A673 (cell line): ENCODE measurements at regions not wholly inside any gene's neighbourhood (a gene's known extent, or its start where the extent isn't known, plus 50 kb on each side); places are given as distances from the start of the nearest gene placed in this dataset.

Experiments used
- BruUV-seq: library from RNA; stranded (reverse); fragments of 400-500 nt; replicated peaks from 2 replicates; lab custom pipeline; 2021; lab: Mats Ljungman, UMichigan
- CTCF ChIA-PET: fragments of 300-600 bp; sonication (Branson Sonifier 250); formaldehyde crosslinking; loops from one replicate; lab custom pipeline; 2022; ENCODE audit warnings: antibody characterized with exemption; lab: Charles Lee
- POLR2A ChIA-PET: fragments of 300-600 bp; sonication (Branson Sonifier 250); formaldehyde crosslinking; loops from one replicate; lab custom pipeline; 2022; ENCODE audit warnings: antibody characterized with exemption; ENCODE audit not compliant: low non-redundant PET; lab: Charles Lee
- DNase-seq: peaks from one replicate; pipeline ENCODE4 v3.0.0-alpha.2; 2015; ENCODE audit warnings: low spot score
- H3K27ac ChIP-seq: fragments of 200-600 bp; sonication (generic); 2 replicates; pipeline ENCODE4 v1.5.1; 2016; ENCODE audit warnings: mixed run types, low read depth, mild to moderate bottlenecking, mixed read lengths, antibody characterized with exemption, low read length; ENCODE audit not compliant: poor library complexity, severe bottlenecking
- H3K27me3 ChIP-seq: fragments of 200-600 bp; sonication (generic); replicated peaks from 2 replicates; pipeline ENCODE4 v1.6.1; 2017; ENCODE audit warnings: mixed run types, low read depth, mild to moderate bottlenecking, mixed read lengths, antibody characterized with exemption, low read length; ENCODE audit not compliant: insufficient read depth, poor library complexity
- H3K36me3 ChIP-seq: fragments of 200-600 bp; sonication (generic); 2 replicates; pipeline ENCODE4 v1.6.1; 2016; ENCODE audit warnings: mixed run types, mild to moderate bottlenecking, mixed read lengths, antibody characterized with exemption, low read length; ENCODE audit not compliant: insufficient read depth, poor library complexity, severe bottlenecking
- H3K4me1 ChIP-seq: fragments of 200-600 bp; sonication (generic); 2 replicates; pipeline ENCODE4 v1.6.1; 2017; ENCODE audit warnings: mixed run types, mild to moderate bottlenecking, mixed read lengths, antibody characterized with exemption, low read length; ENCODE audit not compliant: insufficient read depth, poor library complexity, severe bottlenecking
- H3K4me3 ChIP-seq: fragments of 200-600 bp; sonication (generic); 2 replicates; pipeline ENCODE4 v1.5.1; 2016; ENCODE audit warnings: low read depth, mixed run types, mild to moderate bottlenecking, mixed read lengths, low read length; ENCODE audit not compliant: poor library complexity, severe bottlenecking
- H3K9me3 ChIP-seq: fragments of 200-600 bp; sonication (generic); 2 replicates; pipeline ENCODE4 v1.6.1; 2016; ENCODE audit warnings: mixed run types, low read depth, mild to moderate bottlenecking, mixed read lengths, antibody characterized with exemption, low read length; ENCODE audit not compliant: poor library complexity, severe bottlenecking
- CTCF ChIP-seq: fragments of 300-800, 200-600 bp; sonication (generic); conservative IDR thresholded peaks from 2 replicates; pipeline ENCODE4 v1.5.1; 2017; ENCODE audit warnings: low read depth, mild to moderate bottlenecking, antibody characterized with exemption, low read length, moderate library complexity, mixed read lengths
- EZH2 ChIP-seq: fragments of 200-600 bp; sonication (generic); IDR thresholded peaks from 2 replicates; pipeline ENCODE4 v1.6.1; 2017; ENCODE audit warnings: borderline replicate concordance, low read depth, mild to moderate bottlenecking, mixed read lengths, antibody characterized with exemption, low read length; ENCODE audit not compliant: poor library complexity, severe bottlenecking
- intact Hi-C: fragments of 100-400 bp; cut with micrococcal nuclease; formaldehyde crosslinking; loops from one replicate; pipeline ENCODE4 v1.10.0; 2022; ENCODE audit not compliant: unreplicated experiment

- CTCF ChIA-PET: no interaction called here
Measured at GRCh38 chr11:71201936-71202597, 50.3 kb downstream of the SHANK2 start.

GRCh38 chr11:71201231-71201630, 51.1 kb downstream of the SHANK2 start:
- Histone ChIP-seq H3K4me1 (no peaks in the 10 kb centered on the region), H3K27me3 (no peaks in the 10 kb centered on the region), H3K27ac (no peak overlapping the region), H3K36me3 (no peaks in the 10 kb centered on the region), H3K9me3 (no peaks in the 10 kb centered on the region), H3K4me3 (no peak overlapping the region)
- ChIA-PET POLR2A (no interaction called here), CTCF (no interaction called here)
- no peak for DNase-seq
- intact Hi-C loops: no loop called here
- no TSS peak for BruUV-seq
- TF ChIP-seq CTCF (no peak), EZH2 (no peak)

More at GRCh38 chr11:71201936-71202597, 50.3 kb downstream of the SHANK2 start:
- DNase-seq: no peak
- TF ChIP-seq CTCF: no peak
- TF ChIP-seq EZH2: no peak
- H3K4me1 ChIP-seq: no peaks in the 10 kb centered on the region
- intact Hi-C loops: no loop called here
- no peak overlapping the region for H3K4me3 ChIP-seq
- BruUV-seq: no TSS peak
- H3K9me3 ChIP-seq: no peaks in the 10 kb centered on the region
- no peak overlapping the region for H3K27ac ChIP-seq
- POLR2A ChIA-PET: no interaction called here
- H3K27me3 ChIP-seq: no peaks in the 10 kb centered on the region
- H3K36me3 ChIP-seq: no peaks in the 10 kb centered on the region

GRCh38 chr11:71200761-71201160, 51.6 kb downstream of the SHANK2 start:
- POLR2A ChIA-PET: interaction anchor here (0.5 kb wide), 1 partner anchor 16 kb away, joined by 3 read pairs; no protein-coding TSS in a partner anchor
- no TSS peak for BruUV-seq
- TF ChIP-seq CTCF (no peak), EZH2 (no peak)
- Histone ChIP-seq H3K27me3 (no peaks in the 10 kb centered on the region), H3K9me3 (no peaks in the 10 kb centered on the region), H3K36me3 (no peaks in the 10 kb centered on the region), H3K4me3 (no peak overlapping the region), H3K27ac (no peak overlapping the region), H3K4me1 (no peaks in the 10 kb centered on the region)
- CTCF ChIA-PET: no interaction called here
- DNase-seq: no peak
- intact Hi-C loops: no loop called here
